ENCODE measurements at regions not wholly inside any gene's neighbourhood (a gene's known extent, or its start where the extent isn't known, plus 50 kb on each side); places are given as distances from the start of the nearest gene placed in this dataset.
"Not testable (repeated sequence)": the region's sequence is repeated elsewhere in the genome, so short reads cannot be mapped to it uniquely, and the experiment has no call there.

GRCh38 chr2:208784774-208785173 is 378.2 kb downstream of the PTH2R start:
- TF ChIP-seq POLR2A, CTCF (IDR thresholded peaks at IDR 0.05): not testable (repeated sequence)

Data from uterus (tissue), 2 donors.